Stomach smooth muscle (tissue), 2 donors: ENCODE measurements at regions not wholly inside any gene's neighbourhood (a gene's known extent, or its start where the extent isn't known, plus 50 kb on each side); places are given as distances from the start of the nearest gene placed in this dataset.

Experiments
- H3K27ac ChIP-seq: one replicate; pipeline ENCODE4 v1.7.0; 2013; ENCODE audit warnings: mild to moderate bottlenecking, low read length, inconsistent platforms
- H3K27me3 ChIP-seq, 2 donors: one replicate each; pipeline ENCODE4 v1.7.0; 2013; ENCODE audit warnings: low read length in 2 of 2; ENCODE audit not compliant: insufficient read depth in 2 of 2, control insufficient read depth in 1 of 2
- H3K36me3 ChIP-seq, 2 donors: one replicate each; pipeline ENCODE4 v1.7.0; 2013; ENCODE audit warnings: low read length in 2 of 2; ENCODE audit not compliant: control insufficient read depth in 2 of 2, insufficient read depth in 2 of 2
- H3K4me1 ChIP-seq: one replicate; pipeline ENCODE4 v1.7.0; 2013; ENCODE audit warnings: low read length; ENCODE audit not compliant: control insufficient read depth, insufficient read depth
- H3K4me3 ChIP-seq, 2 donors: one replicate each; pipeline ENCODE4 v1.7.0; 2013; ENCODE audit warnings: low read length in 2 of 2
- H3K9ac ChIP-seq, 2 donors: one replicate each; pipeline ENCODE4 v1.7.0; 2013; ENCODE audit warnings: low read length in 2 of 2, mild to moderate bottlenecking in 1 of 2
- H3K9me3 ChIP-seq, 2 donors: one replicate each; pipeline ENCODE4 v1.7.0; 2013; ENCODE audit warnings: low read length in 2 of 2; ENCODE audit not compliant: control insufficient read depth in 2 of 2
- donor health status: healthy.
- donor health status: Pancreatic carcinoma.

GRCh38 chr5:173429489-173430150, 101.4 kb upstream of the STC2 start:
- no peaks in the 10 kb centered on the region for H3K27me3 ChIP-seq
- no peak overlapping the region for H3K4me3 ChIP-seq
- H3K27ac ChIP-seq, result no peak overlapping the region
- H3K36me3 ChIP-seq, result no peaks in the 10 kb centered on the region
- H3K4me1 ChIP-seq, result no peaks in the 10 kb centered on the region
- no peak overlapping the region for H3K9ac ChIP-seq
- no peaks in the 10 kb centered on the region for H3K9me3 ChIP-seq

- H3K4me1 ChIP-seq, result peaks cover 10% of the 10 kb centered on the region
- peaks cover 8 to 12% of the 10 kb centered on the region in 2 donors for H3K9me3 ChIP-seq
- no peak overlapping the region for H3K4me3 ChIP-seq
- no peaks in the 10 kb centered on the region for H3K27me3 ChIP-seq
- no peak overlapping the region for H3K27ac ChIP-seq
- no peak overlapping the region for H3K9ac ChIP-seq
- no peaks in the 10 kb centered on the region for H3K36me3 ChIP-seq
Measured at GRCh38 chr5:173423452-173424117, 95.4 kb upstream of the STC2 start.

- Histone ChIP-seq H3K27ac (peak overlapping the region; percentile 69), H3K4me3 (peak overlapping the region in 1 of 2 donors; percentile 44), H3K4me1 (peaks cover 10% of the 10 kb centered on the region), H3K9ac (peak overlapping the region in 1 of 2 donors; percentile 32), H3K36me3 (no peaks in the 10 kb centered on the region), H3K9me3 (peaks cover 8 to 12% of the 10 kb centered on the region in 2 donors), H3K27me3 (no peaks in the 10 kb centered on the region)
Measured at GRCh38 chr5:173420108-173420507, 91.9 kb upstream of the STC2 start.

GRCh38 chr5:173413471-173413982, 85.3 kb upstream of the STC2 start:
- H3K4me3 ChIP-seq, result no peak overlapping the region
- H3K9me3 ChIP-seq, result no peaks in the 10 kb centered on the region
- H3K27ac ChIP-seq, result no peak overlapping the region
- H3K36me3 ChIP-seq, result no peaks in the 10 kb centered on the region
- H3K27me3 ChIP-seq, result peaks cover 0 to 2% of the 10 kb centered on the region in 2 donors
- H3K9ac ChIP-seq, result no peak overlapping the region
- H3K4me1 ChIP-seq, result no peaks in the 10 kb centered on the region

- Histone ChIP-seq H3K27ac (no peak overlapping the region), H3K27me3 (peaks cover 0 to 2% of the 10 kb centered on the region in 2 donors), H3K9me3 (no peaks in the 10 kb centered on the region), H3K36me3 (no peaks in the 10 kb centered on the region), H3K4me1 (no peaks in the 10 kb centered on the region), H3K9ac (no peak overlapping the region), H3K4me3 (no peak overlapping the region)
Measured at GRCh38 chr5:173412566-173412965, 84.4 kb upstream of the STC2 start.

GRCh38 chr5:173411791-173412555, 83.8 kb upstream of the STC2 start:
- H3K9ac ChIP-seq, result no peak overlapping the region
- no peak overlapping the region for H3K27ac ChIP-seq
- H3K36me3 ChIP-seq, result no peaks in the 10 kb centered on the region
- H3K27me3 ChIP-seq, result peaks cover 0 to 2% of the 10 kb centered on the region in 2 donors
- no peaks in the 10 kb centered on the region for H3K9me3 ChIP-seq
- no peak overlapping the region for H3K4me3 ChIP-seq
- H3K4me1 ChIP-seq, result no peaks in the 10 kb centered on the region

- no peaks in the 10 kb centered on the region for H3K9me3 ChIP-seq
- no peaks in the 10 kb centered on the region for H3K4me1 ChIP-seq
- H3K27ac ChIP-seq, result no peak overlapping the region
- H3K4me3 ChIP-seq, result no peak overlapping the region
- no peaks in the 10 kb centered on the region for H3K36me3 ChIP-seq
- peaks cover 0 to 2% of the 10 kb centered on the region in 2 donors for H3K27me3 ChIP-seq
- no peak overlapping the region for H3K9ac ChIP-seq
Measured at GRCh38 chr5:173410459-173411233, 82.4 kb upstream of the STC2 start.

GRCh38 chr5:173408946-173409345, 80.7 kb upstream of the STC2 start:
- Histone ChIP-seq H3K36me3 (no peaks in the 10 kb centered on the region), H3K4me3 (no peak overlapping the region), H3K9me3 (no peaks in the 10 kb centered on the region), H3K27me3 (peaks cover 0 to 2% of the 10 kb centered on the region in 2 donors), H3K4me1 (no peaks in the 10 kb centered on the region), H3K9ac (no peak overlapping the region), H3K27ac (no peak overlapping the region)

- Histone ChIP-seq H3K27me3 (no peaks in the 10 kb centered on the region), H3K27ac (no peak overlapping the region), H3K9me3 (no peaks in the 10 kb centered on the region), H3K4me3 (no peak overlapping the region), H3K9ac (no peak overlapping the region), H3K4me1 (peaks cover 3% of the 10 kb centered on the region), H3K36me3 (no peaks in the 10 kb centered on the region)
Measured at GRCh38 chr5:173399851-173400250, 71.6 kb upstream of the STC2 start.

GRCh38 chr5:173397516-173397915, 69.3 kb upstream of the STC2 start:
- no peak overlapping the region for H3K9ac ChIP-seq
- H3K27me3 ChIP-seq, result peaks cover 0 to 2% of the 10 kb centered on the region in 2 donors
- no peaks in the 10 kb centered on the region for H3K9me3 ChIP-seq
- H3K27ac ChIP-seq, result no peak overlapping the region
- H3K4me3 ChIP-seq, result no peak overlapping the region
- peaks cover 3% of the 10 kb centered on the region for H3K4me1 ChIP-seq
- no peaks in the 10 kb centered on the region for H3K36me3 ChIP-seq
